Putamen (tissue), 1 donor: ENCODE measurements at regions not wholly inside any gene's neighbourhood (a gene's known extent, or its start where the extent isn't known, plus 50 kb on each side); places are given as distances from the start of the nearest gene placed in this dataset.

Source experiments
- DNase-seq: peaks from one replicate; pipeline ENCODE4 v3.0.0-alpha.2; 2016; ENCODE audit warnings: low spot score

DNA sequence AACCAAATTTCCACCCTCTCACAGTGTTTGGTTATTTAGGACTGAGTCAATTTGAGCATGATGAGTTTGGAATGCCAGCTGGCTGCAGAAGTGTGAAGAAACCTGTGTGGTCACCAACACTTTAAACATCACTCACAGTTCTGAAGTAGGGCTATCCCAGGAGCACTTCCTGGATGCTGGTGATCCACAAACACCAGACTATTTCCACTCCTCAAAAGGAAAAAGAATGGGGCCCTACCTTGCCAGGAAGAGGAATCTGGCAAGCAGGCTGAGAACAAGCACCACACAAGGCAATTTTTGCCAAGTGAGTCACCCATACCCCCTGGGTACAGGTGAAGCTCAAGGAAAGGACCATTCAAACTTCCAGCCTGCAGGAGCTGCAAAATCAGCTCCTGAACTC, 294.2 kb upstream of the PTGER4 start:
- no peak for DNase-seq

DNA sequence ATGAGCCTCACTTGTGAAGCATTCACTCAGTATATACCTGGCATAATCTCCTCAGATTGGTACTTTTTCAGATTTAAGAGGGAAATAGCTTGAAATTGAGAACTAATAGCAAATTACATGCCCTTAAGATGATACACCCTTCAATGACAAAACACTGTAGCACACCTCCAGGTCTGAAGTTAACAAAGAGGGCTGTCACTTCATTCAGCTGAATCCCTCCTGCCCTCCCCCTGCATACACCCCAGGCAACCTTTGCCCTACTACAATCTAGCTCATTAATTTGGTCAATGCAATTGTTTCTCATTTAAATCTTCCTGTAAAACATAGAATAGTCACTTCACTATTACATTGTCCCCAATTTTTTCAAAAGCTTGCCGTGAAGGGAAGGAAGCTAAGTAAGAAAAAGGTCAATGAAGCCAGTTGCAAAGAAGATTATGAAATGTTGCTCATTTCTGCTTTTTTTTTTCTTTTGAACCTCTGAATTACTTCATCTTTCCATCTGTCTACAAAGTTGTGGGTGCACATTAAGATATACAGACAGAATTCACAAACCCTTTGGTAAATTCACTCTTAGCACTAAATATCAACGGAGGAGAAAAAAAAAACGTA, 294.8 kb upstream of the PTGER4 start:
- DNase-seq, result no peak

DNA sequence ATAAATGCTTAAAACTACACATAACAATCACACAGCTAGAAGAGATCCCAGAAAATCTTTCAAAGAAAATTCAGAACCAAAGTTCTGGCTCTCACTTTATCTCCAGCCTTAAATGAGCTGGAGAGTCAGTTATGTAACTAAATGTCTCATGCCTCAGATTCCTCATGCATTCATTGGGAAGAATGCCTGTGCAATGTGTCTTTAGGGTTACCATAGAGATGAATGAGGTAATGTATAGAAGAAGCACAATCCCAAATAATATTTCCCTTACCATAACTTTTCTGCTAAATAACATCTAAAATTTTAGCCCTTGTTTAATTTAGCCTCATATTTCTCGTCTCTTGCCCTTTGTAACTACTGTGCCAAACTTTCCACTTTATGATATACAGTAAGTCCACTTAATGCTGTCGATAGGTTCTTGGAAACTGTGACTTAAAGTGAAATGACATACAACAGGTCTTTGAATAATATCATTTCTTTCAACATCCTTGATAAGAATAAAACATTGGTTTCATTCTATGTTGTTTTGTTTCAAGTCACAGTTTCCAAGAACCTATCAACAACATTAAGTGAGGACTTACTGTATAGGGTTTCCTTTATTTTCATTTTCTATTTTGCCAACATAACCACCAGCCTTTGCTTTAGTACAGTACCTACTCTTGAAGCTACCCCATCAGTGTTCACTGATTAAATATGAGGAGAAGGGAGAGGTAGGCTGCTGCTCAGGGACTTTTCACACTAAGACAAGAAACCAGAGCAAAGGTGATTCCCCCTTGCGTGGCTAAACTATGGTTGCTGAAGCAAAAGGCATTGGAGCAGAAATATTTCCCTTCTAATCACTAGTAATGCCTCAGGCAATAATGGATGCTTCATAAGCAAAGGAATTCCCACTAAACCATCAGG, 295.7 kb upstream of the PTGER4 start:
- DNase-seq, result no peak

DNA sequence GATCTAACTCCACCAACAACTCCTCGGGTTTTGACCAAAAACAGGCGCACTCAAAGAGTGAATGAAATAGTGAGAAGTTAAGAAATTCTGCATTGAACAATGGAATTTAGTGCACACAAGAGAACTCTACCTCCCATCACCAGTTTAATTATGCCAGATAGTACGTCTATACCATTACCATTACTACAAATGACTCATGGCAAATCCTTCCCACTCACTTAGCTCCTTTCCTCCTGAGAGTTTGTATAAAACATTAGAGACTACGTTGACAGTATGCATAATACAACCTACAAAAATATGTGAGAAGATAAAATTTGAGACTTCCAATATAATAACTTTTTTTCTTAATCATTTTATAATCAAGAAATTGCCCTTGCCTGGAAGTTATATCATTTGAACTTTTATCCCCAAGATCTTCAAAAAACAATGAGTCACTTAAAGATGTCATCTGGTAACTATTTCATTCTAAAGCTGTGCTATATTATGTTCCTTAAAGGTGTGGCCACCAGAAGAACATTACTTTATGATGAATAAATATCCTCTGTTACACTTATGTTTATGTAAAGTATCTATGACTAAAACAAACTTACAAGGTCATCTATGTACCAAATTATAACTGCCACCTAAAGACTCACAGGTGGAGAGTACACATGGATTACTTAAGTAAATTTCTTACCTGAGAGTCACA, 297.9 kb upstream of the PTGER4 start:
- no peak for DNase-seq

DNA sequence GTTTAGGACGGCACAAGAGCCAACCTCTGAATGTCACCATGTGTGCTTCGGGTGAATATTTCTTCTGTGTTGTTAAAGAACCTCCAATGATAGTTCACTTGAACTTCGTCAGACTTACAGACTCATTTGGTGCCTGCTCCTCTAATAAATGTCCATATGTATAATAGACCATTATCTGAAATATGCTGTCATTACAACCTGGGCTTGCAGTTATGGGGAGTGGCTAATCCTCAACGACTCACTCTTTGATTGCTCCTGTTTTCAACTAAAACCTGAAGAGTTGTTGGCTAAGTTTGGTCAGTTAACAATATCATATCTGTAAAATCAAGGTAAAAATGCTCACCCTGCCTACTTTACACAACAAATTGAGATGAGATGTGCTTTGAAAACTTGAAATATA, 298.7 kb upstream of the PTGER4 start:
- no peak for DNase-seq

DNA sequence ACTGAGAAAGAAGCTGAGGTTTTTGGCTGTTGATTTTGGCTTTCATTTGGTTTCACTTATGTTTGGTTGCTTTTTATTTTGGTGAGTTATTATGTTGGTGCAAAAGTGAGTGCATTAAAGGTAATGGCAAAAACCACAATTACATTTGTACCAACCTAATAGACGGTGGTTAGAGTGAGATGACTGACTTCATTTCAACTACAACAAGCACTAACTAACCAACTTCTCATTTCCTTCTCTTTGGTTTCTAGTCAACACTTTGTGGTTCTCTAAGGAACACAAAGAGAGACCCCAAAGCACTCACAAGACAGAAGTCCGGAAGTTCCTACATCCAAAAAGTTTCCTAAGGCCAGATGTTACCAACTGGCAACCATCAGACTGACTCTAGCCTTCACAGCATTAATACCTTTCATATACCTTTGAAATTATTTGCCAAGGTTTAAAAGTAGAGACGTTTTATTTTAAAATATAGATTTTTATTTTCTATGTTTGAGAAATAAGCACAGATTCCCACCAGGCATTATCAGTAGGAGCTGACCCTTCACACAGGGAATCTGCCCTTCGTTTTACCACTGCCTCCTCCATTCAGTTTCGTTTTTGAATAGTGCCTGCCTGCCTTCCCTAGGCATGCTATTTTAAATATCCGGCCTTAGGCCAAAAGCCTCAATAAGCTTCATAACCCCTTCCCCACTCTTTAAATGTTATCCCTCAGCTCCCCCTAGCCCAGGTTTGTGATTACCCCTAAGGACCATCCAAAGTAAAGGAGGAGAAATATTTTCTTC, 301.1 kb upstream of the PTGER4 start:
- DNase-seq, result no peak

DNA sequence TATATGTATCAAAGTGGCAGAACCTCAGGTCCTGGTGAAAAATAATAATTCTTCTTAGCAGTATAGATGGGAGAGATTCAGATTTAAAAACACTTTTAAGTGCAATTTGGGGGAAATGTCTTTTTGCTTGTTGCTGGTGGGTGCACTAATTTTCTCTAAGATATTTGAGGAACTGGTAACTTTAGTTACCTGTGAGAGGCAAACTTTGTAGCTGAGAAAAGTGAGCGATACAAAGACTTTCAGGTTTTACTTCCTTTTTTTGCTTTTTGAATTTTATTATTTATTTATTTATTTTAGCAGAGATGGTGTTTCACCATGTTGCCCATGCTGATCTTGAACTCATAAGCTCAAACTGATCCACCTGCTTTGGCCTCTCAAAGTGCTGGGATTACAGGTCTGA, 303.1 kb upstream of the PTGER4 start:
- DNase-seq, result no peak

DNA sequence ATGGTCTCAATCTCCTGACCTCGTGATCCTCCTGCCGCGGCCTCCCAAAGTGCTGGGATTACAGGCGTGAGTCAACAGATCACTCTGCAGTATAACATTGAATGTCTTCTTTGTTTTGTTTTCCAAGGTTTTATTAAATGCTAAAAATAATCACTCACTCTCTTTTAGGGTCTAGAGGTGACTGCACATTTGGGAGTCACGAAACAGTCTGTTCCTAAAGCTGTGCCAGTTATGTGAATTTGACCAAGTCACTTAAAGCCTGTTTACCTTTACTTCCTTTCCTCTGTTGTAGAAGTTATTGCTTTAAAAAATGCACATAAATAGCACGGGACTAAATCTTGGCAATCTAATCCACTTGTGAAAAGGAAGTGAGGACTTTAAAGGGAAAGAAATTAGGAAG, 304.9 kb upstream of the PTGER4 start:
- no peak for DNase-seq

DNA sequence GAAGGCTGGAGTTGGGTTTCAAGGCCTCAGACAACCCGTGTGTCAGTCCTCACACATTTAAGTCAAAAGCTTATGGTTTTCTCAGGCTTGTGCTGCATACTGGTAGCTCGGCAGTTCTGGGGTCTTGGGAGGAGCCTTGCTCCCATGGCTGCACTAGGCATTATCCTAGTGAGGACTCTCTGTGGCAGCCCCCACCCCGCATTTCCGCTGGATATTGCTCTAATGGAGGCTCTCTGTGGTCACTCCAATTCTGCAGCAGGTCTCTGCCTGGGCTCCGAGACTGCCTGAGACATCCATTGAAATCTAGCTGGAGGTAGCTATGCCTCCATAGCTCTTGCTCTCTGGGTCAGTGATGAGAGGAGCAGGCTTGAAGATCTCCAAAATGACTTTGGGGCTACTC, 311.5 kb upstream of the PTGER4 start:
- DNase-seq, result no peak

DNA sequence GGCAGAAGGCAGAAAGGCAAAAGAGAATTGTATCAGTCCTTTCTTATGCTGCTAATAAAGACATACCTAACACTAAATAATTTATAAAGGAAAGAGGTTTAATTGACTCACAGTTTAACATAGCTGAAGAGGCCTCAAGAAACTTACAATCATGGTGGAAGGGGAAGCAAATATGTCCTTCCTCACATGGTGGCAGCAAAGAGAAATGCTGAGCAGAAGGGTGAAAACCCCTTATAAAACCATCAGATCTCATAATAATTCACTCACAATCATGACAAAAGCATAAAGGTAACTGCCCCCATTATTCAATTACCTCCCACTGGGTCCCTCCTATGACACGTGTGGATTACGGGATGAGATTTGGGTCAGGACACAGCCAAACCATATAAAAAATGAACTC, 312.5 kb upstream of the PTGER4 start:
- DNase-seq, result no peak

DNA sequence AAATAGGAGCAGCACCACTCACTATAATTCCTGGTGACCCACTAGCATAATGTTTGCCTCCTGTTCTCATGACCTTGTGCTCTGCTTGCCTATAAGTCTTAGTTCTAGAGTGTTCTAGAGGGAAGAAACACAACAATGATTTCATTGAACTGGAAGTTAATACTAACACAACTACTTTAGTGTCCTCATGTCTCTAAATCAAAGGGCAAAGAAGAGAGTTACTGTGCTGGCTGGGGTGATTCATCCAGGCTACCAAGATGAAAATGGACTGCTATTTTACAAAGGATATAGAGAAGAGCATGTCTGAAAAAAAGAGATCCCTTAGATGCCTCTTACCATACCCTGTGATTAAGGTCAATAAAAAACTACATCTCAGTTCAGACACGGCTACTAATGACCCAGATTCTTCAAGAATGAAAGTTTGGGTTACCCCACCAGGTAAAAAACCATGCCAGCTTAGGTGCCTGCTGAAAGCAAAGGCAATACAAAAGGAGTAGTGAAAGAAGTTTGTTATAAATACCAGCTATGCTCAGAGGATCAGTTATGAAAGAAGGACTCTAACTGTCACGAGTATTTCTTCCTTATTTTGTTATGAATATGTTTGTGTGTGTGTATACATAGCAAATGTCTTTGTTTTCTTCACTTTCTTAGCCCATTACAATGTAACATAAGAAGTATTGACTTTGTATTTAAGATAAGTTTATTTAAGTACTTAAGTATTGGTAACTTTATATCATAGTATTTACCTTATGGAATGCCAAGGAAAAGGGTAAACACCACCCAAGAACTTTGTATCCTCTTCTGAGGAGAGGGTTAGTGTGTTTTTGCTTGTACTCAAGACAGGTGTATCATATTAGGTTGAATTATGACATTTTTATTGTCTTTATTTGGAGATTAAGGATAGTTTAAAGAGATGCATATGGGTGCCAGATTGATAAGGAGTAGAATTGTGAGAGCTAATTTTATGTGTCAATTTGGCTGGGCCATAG, 314.1 kb upstream of the PTGER4 start:
- DNase-seq, result no peak

DNA sequence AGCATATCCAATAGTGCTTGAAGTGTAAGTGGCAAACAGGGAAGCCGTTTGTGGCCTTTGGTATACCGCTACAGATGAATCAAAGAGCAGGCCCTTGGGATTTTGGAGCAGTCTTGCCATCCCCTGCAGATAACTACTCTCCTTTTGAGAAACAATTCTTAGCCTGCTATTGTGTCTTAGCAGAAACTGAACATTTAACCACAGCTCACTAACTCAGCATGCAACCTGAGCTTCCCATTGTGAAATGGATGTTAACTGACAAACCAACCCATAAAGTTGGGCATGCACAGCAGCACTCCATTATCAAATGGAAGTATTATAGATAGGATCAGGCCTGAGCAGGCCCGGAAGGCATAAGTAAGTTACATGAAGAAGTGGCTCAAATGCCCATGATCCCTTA, 315.3 kb upstream of the PTGER4 start:
- DNase-seq, result no peak

DNA sequence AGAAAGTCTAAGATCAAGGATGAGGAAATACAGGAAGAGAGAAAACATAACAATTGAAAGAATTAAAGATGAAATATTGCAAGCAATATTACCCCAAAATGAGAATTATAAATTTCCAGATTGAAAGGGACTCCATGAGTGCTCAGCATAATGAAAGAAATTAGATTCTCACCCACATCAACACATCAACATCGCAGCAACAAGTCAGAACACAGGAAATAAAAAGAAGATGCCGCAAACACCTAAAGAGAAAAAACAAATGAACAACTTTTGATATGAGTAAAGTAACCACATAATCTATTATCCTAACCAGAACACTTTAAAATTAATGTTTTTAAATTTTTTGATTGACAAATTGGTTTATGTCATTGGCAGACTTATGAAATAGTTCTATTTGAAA, 318.3 kb upstream of the PTGER4 start:
- no peak for DNase-seq

DNA sequence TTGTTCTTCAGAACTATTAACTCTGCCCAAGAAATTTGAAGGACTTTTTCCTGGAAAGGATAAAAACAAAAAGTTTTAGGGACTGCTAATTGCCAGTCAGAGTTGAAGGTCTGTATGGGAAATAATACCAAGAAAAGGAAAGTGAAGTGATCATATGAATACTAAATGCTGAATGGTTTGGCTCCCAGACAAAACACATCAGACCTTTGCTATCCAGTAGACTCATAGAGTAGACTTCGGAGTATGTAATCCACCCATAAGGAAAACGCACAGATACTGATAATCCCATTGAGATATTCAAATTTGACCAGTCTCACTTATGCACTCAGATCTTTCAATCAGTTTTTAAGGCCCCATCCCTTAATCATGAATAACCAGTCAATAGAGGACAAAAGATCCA, 319.0 kb upstream of the PTGER4 start:
- DNase-seq, result no peak

DNA sequence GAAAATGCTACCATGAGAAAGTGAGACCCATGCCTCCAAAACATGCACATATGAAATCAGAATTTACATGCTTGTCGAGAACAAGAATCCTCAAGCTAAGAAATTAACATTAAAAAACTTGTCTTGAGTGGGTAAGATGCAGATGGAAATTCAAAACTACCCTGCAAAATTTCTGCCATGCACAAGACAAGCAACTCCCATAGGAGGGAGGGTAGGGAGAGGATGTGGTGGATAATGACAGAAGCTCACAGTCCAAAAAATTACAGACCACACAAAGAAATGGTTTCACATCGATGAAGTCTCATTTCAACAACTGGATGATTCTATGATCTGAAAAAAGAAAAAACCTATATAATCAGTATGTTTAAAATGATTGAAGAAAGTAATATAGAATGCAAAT, 319.9 kb upstream of the PTGER4 start:
- no peak for DNase-seq

DNA sequence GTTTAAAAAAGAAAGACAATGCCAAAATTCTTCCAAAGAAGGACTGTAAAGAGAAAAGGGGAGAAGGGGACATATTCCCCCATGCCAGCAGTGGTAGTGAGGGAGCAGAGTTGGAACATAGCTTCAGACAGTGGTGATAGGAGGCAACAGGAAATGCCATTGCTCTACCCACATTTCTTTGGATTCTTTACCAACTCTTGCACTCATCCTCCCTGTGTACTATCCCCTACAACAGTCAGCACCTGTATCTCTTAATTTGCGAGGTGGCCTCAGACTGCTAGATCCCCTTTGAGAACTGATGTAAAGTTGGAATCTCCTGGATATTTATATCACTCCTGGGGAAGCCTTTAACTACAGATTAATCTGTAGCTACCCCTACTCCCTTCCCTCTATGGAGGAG, 320.6 kb upstream of the PTGER4 start:
- DNase-seq, result no peak

DNA sequence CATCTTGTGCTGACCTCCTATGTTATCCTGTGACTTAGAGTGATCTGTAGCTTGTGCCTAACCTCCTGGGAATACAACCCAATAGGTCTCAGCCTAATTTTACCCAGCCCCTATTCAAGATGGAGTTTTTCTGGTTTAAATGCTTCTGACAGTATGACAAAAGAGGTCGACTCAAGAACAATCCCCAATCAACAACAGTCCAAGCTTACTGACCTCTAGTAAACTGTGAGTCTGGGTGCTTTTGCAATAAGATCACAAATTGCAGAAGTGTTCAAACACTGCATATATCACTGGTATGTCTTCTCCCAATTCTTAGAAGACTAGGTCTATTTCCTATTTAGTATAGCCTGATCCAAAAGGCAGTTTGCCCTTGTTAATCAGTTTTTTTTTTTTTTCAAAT, 323.5 kb upstream of the PTGER4 start:
- DNase-seq, result no peak

DNA sequence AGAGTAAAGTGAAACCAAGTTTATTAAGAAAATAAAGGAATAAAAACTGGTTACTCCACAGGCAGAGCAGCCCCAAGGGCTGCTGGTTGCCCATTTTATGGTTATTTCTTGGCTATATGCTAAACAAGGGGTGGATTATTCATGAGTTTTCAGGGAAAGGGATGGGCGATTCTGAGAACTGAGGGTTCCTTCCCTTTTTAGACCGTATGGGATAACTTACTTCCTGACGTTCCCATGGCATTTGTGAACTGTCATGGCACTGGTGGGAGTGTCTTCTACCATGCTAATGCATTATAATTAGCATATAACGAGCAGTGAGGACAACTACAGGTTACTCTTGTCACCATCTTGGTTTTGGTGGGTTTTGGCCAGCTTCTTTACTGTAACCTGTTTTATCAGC, 323.9 kb upstream of the PTGER4 start:
- DNase-seq, result no peak

DNA sequence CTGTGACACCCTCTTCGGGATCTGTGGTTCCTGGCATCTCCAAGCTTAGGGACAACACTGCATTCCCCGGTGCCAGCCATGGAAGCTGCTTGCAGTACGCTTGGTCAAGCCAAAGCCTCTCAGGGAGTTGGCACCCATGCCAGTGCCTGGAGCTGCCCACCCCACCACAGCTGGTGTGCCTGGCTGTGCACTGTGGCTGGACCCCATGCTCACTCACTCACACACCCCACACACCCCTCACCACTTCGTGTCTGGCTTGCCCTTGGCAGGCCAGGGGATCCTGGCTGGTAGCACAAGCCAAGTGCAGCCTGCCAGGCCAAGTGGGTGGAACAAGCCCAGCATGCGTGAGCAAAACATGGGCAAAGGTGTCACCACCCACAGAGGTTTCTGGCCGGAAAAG, 324.5 kb upstream of the PTGER4 start:
- no peak for DNase-seq

DNA sequence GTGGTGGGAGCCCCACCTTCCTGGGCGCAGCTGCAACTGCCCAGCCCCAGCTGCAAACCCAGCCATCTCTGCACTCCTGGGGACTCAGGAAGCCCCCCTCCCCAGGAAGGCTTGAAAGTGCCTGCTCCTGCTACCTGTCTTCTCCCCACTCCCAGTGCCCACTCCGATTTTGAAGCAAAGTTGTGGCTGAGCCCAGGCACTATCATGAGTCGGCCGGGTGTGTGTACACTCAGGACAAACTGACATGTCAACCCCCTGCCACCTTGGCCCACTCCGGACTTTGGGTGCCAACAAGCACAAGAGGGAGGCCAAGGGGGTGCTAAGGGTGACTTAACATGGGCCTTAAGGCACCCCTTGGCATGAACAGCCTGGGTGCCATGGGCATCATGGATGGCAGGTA, 325.5 kb upstream of the PTGER4 start:
- DNase-seq, result no peak

DNA sequence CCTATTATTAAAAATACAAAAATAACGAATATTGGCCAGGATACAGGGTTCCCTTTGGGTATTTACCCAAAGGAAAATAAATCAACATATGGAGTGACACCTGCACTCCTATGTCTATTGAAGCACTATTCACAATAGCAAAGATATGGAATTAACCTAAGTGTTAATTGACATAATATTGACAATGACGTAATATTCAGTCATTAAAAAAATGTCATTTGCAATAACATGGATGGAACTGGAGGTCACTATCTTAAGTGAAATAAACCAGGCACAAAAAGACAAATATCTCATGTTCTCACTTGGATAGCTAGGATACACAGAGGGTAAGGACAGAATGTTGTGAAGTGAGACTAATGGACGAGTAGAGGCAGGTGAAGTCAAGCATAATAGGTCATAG, 326.3 kb upstream of the PTGER4 start:
- no peak for DNase-seq
